GM23338 (cell line): ENCODE measurements at regions not wholly inside any gene's neighbourhood (a gene's known extent, or its start where the extent isn't known, plus 50 kb on each side); places are given as distances from the start of the nearest gene placed in this dataset.

Experiments used
- ATAC-seq: fragments of 200-7000 bp; cut with Tn5 transposase; 3 replicates; pipeline ENCODE4 v1.9.1; 2020
- DNase-seq: peaks from one replicate; pipeline ENCODE4 v3.0.0-alpha.2; 2015; ENCODE audit warnings: low spot score
- H2AFZ ChIP-seq: fragments of 200-600 bp; sonication (generic); 2 replicates; pipeline ENCODE4 v1.8.0; 2016; ENCODE audit warnings: antibody characterized with exemption, mild to moderate bottlenecking, moderate library complexity
- H3F3A ChIP-seq: fragments of 200-600 bp; sonication (generic); replicated peaks from 2 replicates; pipeline ENCODE4 v1.8.0; 2017; ENCODE audit warnings: antibody characterized with exemption, mixed run types, low read depth
- H3K27ac ChIP-seq: fragments of 200-600 bp; sonication (generic); 2 replicates; pipeline ENCODE4 v1.6.1; 2016; ENCODE audit warnings: low read depth
- H3K27me3 ChIP-seq: fragments of 200-600 bp; sonication (generic); 2 replicates; pipeline ENCODE4 v1.8.0; 2016; ENCODE audit warnings: mild to moderate bottlenecking, mixed run types, moderate library complexity; ENCODE audit not compliant: insufficient read depth
- H3K36me3 ChIP-seq: fragments of 200-600 bp; sonication (generic); 2 replicates; pipeline ENCODE4 v1.8.0; 2016; ENCODE audit warnings: mild to moderate bottlenecking; ENCODE audit not compliant: insufficient read depth
- H3K4me1 ChIP-seq: fragments of 200-600 bp; sonication (generic); 2 replicates; pipeline ENCODE4 v1.8.0; 2016; ENCODE audit warnings: mild to moderate bottlenecking, moderate library complexity; ENCODE audit not compliant: insufficient read depth
- H3K4me2 ChIP-seq: fragments of 200-600 bp; sonication (generic); 2 replicates; pipeline ENCODE4 v1.7.1; 2017; ENCODE audit warnings: mixed run types
- H3K4me3 ChIP-seq: fragments of 200-600 bp; sonication (generic); 2 replicates; pipeline ENCODE4 v1.6.1; 2016; ENCODE audit warnings: mixed run types
- H3K79me2 ChIP-seq: fragments of 200-600 bp; sonication (generic); replicated peaks from 2 replicates; pipeline ENCODE4 v1.8.0; 2017; ENCODE audit warnings: mild to moderate bottlenecking; ENCODE audit not compliant: insufficient read depth
- H3K9me2 ChIP-seq: fragments of 200-600 bp; sonication (generic); 2 replicates; pipeline ENCODE4 v1.8.0; 2017; ENCODE audit not compliant: insufficient read depth
- H4K20me1 ChIP-seq: fragments of 200-600 bp; sonication (generic); replicated peaks from 2 replicates; pipeline ENCODE4 v1.8.0; 2017; ENCODE audit warnings: mild to moderate bottlenecking; ENCODE audit not compliant: insufficient read depth
- H3K27ac Mint-ChIP-seq: 2 replicates; pipeline ENCODE4 v1.8.0; 2020; ENCODE audit warnings: inconsistent platforms, mild to moderate bottlenecking, moderate library complexity, mixed read lengths
- H3K27me3 Mint-ChIP-seq: 3 replicates; pipeline ENCODE4 v1.8.0; 2022; ENCODE audit warnings: low read depth, mild to moderate bottlenecking, moderate library complexity, mixed read lengths, inconsistent platforms; ENCODE audit not compliant: insufficient read depth, poor library complexity
- H3K36me3 Mint-ChIP-seq: 3 replicates; pipeline ENCODE4 v1.8.0; 2021; ENCODE audit warnings: low read depth, mild to moderate bottlenecking, inconsistent platforms, moderate library complexity, mixed read lengths
- H3K4me1 Mint-ChIP-seq: 3 replicates; pipeline ENCODE4 v1.8.0; 2020; ENCODE audit warnings: mild to moderate bottlenecking, inconsistent platforms, mixed read lengths
- H3K4me3 Mint-ChIP-seq: 3 replicates; pipeline ENCODE4 v1.8.0; 2021; ENCODE audit warnings: moderate library complexity, mild to moderate bottlenecking, inconsistent platforms, mixed read lengths
- H3K9me3 Mint-ChIP-seq: 3 replicates; pipeline ENCODE4 v1.8.0; 2020; ENCODE audit warnings: moderate library complexity, mild to moderate bottlenecking, inconsistent platforms, mixed read lengths
- CREB1 ChIP-seq: fragments of 250-450 bp; sonication (Bioruptor Pico); IDR thresholded peaks from 2 replicates; pipeline ENCODE4 v1.5.0; 2020; ENCODE audit warnings: low read depth, mild to moderate bottlenecking, moderate library complexity
- EZH2 ChIP-seq: fragments of 200-600 bp; sonication (generic); IDR thresholded peaks from one replicate; pipeline ENCODE4 v1.8.0; 2017; ENCODE audit warnings: antibody characterized with exemption, mild to moderate bottlenecking, low read depth; ENCODE audit not compliant: unreplicated experiment
- EZH2phosphoT487 ChIP-seq: fragments of 200-600 bp; sonication (generic); IDR thresholded peaks from one replicate; pipeline ENCODE4 v1.8.1; 2018; ENCODE audit warnings: antibody characterized with exemption; ENCODE audit not compliant: unreplicated experiment
- JUNB ChIP-seq: IDR thresholded peaks from one replicate; pipeline ENCODE4 v1.6.1; 2016; ENCODE audit warnings: antibody characterized with exemption; ENCODE audit not compliant: unreplicated experiment
- NANOG ChIP-seq: IDR thresholded peaks from 2 replicates; pipeline ENCODE4 v1.6.1; 2016; ENCODE audit warnings: antibody characterized with exemption, borderline replicate concordance
- POLR2AphosphoS5 ChIP-seq: IDR thresholded peaks from 2 replicates; pipeline ENCODE4 v1.6.1; 2016; ENCODE audit warnings: antibody characterized with exemption, low read depth
- STAT1 ChIP-seq: IDR thresholded peaks from one replicate; pipeline ENCODE4 v1.6.1; 2016; ENCODE audit warnings: antibody characterized with exemption; ENCODE audit not compliant: unreplicated experiment
- ZNF114 ChIP-seq: fragments of 250-450 bp; sonication (Bioruptor Pico); IDR thresholded peaks from 2 replicates; pipeline ENCODE4 v1.5.0; 2020; ENCODE audit warnings: mild to moderate bottlenecking, moderate library complexity
- ZNF331 ChIP-seq: fragments of 250-450 bp; sonication (Bioruptor Pico); IDR thresholded peaks from 2 replicates; pipeline ENCODE4 v1.5.0; 2020; ENCODE audit warnings: low read depth, mild to moderate bottlenecking, moderate library complexity
- TF ChIP-seq, protein P1 (sequence below), 2 experiments: fragments of 200-600 bp in 1 of 2; sonication (generic) in 1 of 2; conservative IDR thresholded peaks; 2 replicates each; pipeline versions ENCODE4 v1.5.1 to v1.6.1; 2016 to 2017; ENCODE audit warnings: antibody characterized with exemption in 2 of 2, low read depth in 2 of 2, mild to moderate bottlenecking in 2 of 2, moderate library complexity in 1 of 2
- TF ChIP-seq, protein P2 (sequence below): fragments of 250-450 bp; sonication (Bioruptor Pico); IDR thresholded peaks from 2 replicates; pipeline ENCODE4 v1.5.0; 2020; ENCODE audit warnings: mild to moderate bottlenecking, moderate library complexity
- TF ChIP-seq, protein P3 (sequence below): IDR thresholded peaks from one replicate; pipeline ENCODE4 v1.6.1; 2018; ENCODE audit warnings: antibody characterized with exemption; ENCODE audit not compliant: unreplicated experiment
- TF ChIP-seq, protein P4 (sequence below): IDR thresholded peaks from 2 replicates; pipeline ENCODE4 v1.6.1; 2016; ENCODE audit warnings: antibody characterized with exemption

DNA sequence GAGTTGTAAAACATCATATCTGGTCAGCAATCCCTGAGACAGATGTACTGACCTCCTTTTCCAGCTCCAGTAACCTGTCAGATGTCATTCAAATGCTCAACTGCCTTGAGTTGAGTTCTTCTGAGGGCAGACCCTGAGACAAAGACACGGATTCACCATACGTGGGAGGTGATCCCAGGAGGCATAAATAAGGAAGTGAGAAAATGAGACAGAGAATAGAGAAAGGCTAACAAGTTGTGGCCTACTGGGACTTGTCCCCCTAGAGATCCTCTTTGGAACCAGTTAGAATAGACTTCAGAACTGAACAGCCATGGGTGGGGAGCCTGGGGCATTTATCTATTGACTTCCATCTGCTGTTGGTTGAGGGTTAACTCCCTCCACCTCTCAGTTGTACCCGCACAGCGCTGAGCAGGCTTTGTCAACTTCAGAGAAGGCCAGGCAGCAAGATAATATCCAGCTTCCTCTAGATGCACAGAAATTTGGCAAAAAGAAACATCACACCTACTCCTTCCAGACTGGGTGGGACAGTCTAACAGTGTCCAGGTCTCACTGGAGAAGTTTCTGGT is 123.0 kb upstream of the DYNLRB2 start:
- TF ChIP-seq ZNF331 (CRISPR knock-in tag) = no peak
- TF ChIP-seq, protein P1, sequence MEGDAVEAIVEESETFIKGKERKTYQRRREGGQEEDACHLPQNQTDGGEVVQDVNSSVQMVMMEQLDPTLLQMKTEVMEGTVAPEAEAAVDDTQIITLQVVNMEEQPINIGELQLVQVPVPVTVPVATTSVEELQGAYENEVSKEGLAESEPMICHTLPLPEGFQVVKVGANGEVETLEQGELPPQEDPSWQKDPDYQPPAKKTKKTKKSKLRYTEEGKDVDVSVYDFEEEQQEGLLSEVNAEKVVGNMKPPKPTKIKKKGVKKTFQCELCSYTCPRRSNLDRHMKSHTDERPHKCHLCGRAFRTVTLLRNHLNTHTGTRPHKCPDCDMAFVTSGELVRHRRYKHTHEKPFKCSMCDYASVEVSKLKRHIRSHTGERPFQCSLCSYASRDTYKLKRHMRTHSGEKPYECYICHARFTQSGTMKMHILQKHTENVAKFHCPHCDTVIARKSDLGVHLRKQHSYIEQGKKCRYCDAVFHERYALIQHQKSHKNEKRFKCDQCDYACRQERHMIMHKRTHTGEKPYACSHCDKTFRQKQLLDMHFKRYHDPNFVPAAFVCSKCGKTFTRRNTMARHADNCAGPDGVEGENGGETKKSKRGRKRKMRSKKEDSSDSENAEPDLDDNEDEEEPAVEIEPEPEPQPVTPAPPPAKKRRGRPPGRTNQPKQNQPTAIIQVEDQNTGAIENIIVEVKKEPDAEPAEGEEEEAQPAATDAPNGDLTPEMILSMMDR (conservative IDR thresholded peaks at IDR 0.05; ENCODE audit: low read depth in 2 of 2) = no peak
- no peak for TF ChIP-seq ZNF114 (CRISPR knock-in tag)
- TF ChIP-seq NANOG = no peak
- TF ChIP-seq CREB1 = no peak
- TF ChIP-seq JUNB = no peak
- TF ChIP-seq, protein P2, sequence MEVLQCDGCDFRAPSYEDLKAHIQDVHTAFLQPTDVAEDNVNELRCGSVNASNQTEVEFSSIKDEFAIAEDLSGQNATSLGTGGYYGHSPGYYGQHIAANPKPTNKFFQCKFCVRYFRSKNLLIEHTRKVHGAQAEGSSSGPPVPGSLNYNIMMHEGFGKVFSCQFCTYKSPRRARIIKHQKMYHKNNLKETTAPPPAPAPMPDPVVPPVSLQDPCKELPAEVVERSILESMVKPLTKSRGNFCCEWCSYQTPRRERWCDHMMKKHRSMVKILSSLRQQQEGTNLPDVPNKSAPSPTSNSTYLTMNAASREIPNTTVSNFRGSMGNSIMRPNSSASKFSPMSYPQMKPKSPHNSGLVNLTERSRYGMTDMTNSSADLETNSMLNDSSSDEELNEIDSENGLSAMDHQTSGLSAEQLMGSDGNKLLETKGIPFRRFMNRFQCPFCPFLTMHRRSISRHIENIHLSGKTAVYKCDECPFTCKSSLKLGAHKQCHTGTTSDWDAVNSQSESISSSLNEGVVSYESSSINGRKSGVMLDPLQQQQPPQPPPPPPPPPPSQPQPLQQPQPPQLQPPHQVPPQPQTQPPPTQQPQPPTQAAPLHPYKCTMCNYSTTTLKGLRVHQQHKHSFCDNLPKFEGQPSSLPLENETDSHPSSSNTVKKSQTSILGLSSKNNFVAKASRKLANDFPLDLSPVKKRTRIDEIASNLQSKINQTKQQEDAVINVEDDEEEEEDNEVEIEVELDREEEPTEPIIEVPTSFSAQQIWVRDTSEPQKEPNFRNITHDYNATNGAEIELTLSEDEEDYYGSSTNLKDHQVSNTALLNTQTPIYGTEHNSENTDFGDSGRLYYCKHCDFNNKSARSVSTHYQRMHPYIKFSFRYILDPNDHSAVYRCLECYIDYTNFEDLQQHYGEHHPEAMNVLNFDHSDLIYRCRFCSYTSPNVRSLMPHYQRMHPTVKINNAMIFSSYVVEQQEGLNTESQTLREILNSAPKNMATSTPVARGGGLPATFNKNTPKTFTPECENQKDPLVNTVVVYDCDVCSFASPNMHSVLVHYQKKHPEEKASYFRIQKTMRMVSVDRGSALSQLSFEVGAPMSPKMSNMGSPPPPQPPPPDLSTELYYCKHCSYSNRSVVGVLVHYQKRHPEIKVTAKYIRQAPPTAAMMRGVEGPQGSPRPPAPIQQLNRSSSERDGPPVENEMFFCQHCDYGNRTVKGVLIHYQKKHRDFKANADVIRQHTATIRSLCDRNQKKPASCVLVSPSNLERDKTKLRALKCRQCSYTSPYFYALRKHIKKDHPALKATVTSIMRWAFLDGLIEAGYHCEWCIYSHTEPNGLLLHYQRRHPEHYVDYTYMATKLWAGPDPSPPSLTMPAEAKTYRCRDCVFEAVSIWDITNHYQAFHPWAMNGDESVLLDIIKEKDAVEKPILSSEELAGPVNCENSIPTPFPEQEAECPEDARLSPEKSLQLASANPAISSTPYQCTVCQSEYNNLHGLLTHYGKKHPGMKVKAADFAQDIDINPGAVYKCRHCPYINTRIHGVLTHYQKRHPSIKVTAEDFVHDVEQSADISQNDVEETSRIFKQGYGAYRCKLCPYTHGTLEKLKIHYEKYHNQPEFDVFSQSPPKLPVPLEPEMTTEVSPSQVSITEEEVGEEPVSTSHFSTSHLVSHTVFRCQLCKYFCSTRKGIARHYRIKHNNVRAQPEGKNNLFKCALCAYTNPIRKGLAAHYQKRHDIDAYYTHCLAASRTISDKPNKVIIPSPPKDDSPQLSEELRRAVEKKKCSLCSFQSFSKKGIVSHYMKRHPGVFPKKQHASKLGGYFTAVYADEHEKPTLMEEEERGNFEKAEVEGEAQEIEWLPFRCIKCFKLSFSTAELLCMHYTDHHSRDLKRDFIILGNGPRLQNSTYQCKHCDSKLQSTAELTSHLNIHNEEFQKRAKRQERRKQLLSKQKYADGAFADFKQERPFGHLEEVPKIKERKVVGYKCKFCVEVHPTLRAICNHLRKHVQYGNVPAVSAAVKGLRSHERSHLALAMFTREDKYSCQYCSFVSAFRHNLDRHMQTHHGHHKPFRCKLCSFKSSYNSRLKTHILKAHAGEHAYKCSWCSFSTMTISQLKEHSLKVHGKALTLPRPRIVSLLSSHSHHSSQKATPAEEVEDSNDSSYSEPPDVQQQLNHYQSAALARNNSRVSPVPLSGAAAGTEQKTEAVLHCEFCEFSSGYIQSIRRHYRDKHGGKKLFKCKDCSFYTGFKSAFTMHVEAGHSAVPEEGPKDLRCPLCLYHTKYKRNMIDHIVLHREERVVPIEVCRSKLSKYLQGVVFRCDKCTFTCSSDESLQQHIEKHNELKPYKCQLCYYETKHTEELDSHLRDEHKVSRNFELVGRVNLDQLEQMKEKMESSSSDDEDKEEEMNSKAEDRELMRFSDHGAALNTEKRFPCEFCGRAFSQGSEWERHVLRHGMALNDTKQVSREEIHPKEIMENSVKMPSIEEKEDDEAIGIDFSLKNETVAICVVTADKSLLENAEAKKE = no peak
- TF ChIP-seq, protein P3, sequence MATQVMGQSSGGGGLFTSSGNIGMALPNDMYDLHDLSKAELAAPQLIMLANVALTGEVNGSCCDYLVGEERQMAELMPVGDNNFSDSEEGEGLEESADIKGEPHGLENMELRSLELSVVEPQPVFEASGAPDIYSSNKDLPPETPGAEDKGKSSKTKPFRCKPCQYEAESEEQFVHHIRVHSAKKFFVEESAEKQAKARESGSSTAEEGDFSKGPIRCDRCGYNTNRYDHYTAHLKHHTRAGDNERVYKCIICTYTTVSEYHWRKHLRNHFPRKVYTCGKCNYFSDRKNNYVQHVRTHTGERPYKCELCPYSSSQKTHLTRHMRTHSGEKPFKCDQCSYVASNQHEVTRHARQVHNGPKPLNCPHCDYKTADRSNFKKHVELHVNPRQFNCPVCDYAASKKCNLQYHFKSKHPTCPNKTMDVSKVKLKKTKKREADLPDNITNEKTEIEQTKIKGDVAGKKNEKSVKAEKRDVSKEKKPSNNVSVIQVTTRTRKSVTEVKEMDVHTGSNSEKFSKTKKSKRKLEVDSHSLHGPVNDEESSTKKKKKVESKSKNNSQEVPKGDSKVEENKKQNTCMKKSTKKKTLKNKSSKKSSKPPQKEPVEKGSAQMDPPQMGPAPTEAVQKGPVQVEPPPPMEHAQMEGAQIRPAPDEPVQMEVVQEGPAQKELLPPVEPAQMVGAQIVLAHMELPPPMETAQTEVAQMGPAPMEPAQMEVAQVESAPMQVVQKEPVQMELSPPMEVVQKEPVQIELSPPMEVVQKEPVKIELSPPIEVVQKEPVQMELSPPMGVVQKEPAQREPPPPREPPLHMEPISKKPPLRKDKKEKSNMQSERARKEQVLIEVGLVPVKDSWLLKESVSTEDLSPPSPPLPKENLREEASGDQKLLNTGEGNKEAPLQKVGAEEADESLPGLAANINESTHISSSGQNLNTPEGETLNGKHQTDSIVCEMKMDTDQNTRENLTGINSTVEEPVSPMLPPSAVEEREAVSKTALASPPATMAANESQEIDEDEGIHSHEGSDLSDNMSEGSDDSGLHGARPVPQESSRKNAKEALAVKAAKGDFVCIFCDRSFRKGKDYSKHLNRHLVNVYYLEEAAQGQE = no peak
- no peak for TF ChIP-seq POLR2AphosphoS5
- TF ChIP-seq, protein P4, sequence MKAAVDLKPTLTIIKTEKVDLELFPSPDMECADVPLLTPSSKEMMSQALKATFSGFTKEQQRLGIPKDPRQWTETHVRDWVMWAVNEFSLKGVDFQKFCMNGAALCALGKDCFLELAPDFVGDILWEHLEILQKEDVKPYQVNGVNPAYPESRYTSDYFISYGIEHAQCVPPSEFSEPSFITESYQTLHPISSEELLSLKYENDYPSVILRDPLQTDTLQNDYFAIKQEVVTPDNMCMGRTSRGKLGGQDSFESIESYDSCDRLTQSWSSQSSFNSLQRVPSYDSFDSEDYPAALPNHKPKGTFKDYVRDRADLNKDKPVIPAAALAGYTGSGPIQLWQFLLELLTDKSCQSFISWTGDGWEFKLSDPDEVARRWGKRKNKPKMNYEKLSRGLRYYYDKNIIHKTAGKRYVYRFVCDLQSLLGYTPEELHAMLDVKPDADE = no peak
- TF ChIP-seq EZH2phosphoT487 = no peak
- no peak for TF ChIP-seq EZH2
- no peak for TF ChIP-seq STAT1
- Histone ChIP-seq H3F3A (no peaks in the 10 kb centered on the region), H3K4me1 (no peaks in the 10 kb centered on the region), H4K20me1 (no peaks in the 10 kb centered on the region), H3K79me2 (no peaks in the 10 kb centered on the region), H3K27me3 (no peaks in the 10 kb centered on the region), H3K4me3 (no peak overlapping the region), H3K36me3 (no peaks in the 10 kb centered on the region), H3K4me2 (no peak overlapping the region), H3K27ac (no peak overlapping the region), H3K9me2 (peaks cover 3% of the 10 kb centered on the region; the same call in 1 of the 2 replicates), H2AFZ (no peak overlapping the region)
- Mint-ChIP-seq H3K36me3 (no peaks in the 10 kb centered on the region), H3K4me3 (no peak overlapping the region), H3K27ac (no peak overlapping the region), H3K9me3 (no peaks in the 10 kb centered on the region; the same call in 2 of the 3 replicates), H3K27me3 (no peaks in the 10 kb centered on the region), H3K4me1 (no peaks in the 10 kb centered on the region)
- DNase-seq = no peak
- no peak for ATAC-seq
